ENCODE measurements at regions not wholly inside any gene's neighbourhood (a gene's known extent, or its start where the extent isn't known, plus 50 kb on each side); places are given as distances from the start of the nearest gene placed in this dataset.

- TF ChIP-seq NFYB (CRISPR knock-in tag; conservative IDR thresholded peaks at IDR 0.05; ENCODE audit: low read depth) (no peak), ESRRA (CRISPR knock-in tag; IDR thresholded peaks at IDR 0.05; ENCODE audit: borderline replicate concordance) (no peak), ATF3 (CRISPR knock-in tag; conservative IDR thresholded peaks at IDR 0.05) (no peak), ATF1 (CRISPR knock-in tag; IDR thresholded peaks at IDR 0.05) (no peak)
Measured at GRCh38 chr17:437545-437944, 84.9 kb upstream of the RPH3AL start.
